ENCODE measurements at regions not wholly inside any gene's neighbourhood (a gene's known extent, or its start where the extent isn't known, plus 50 kb on each side); places are given as distances from the start of the nearest gene placed in this dataset.

- Histone ChIP-seq H3K4me3 (ENCODE audit: extremely low read depth in 1 of 4, insufficient read depth in 2 of 4, low read depth in 3 of 4, low read length in 4 of 4) (no peak overlapping the region), H3K4me1 (replicated peaks in 1 of 4; ENCODE audit: control insufficient read depth in 3 of 4, insufficient read depth in 4 of 4, low read length in 3 of 4) (no peaks in the 10 kb centered on the region), H3K36me3 (ENCODE audit: control insufficient read depth in 2 of 4, insufficient read depth in 4 of 4, low read length in 3 of 4) (no peaks in the 10 kb centered on the region), H2AFZ (ENCODE audit: low read length) (no peak overlapping the region), H2BK15ac (ENCODE audit: low read length) (no peak overlapping the region), H3K4ac (replicated peaks; ENCODE audit: insufficient read length, low read depth, low read length) (no peak overlapping the region), H3K27ac (ENCODE audit: low read depth, low read length) (no peak overlapping the region), H4K91ac (replicated peaks; ENCODE audit: insufficient read length, low read length) (no peak overlapping the region), H2BK20ac (ENCODE audit: low read length) (no peak overlapping the region), H2AK5ac (ENCODE audit: low read depth, low read length) (no peak overlapping the region), H3K27me3 (replicated peaks in 1 of 4; ENCODE audit: control insufficient read depth in 3 of 4, extremely low read depth in 1 of 4, insufficient read depth in 3 of 4, low read length in 3 of 4) (no peaks in the 10 kb centered on the region), H2BK120ac (replicated peaks; ENCODE audit: low read depth, low read length) (no peak overlapping the region), H4K20me1 (replicated peaks in 1 of 2; ENCODE audit: control insufficient read depth in 1 of 2, insufficient read depth in 2 of 2, low read length in 2 of 2) (no peaks in the 10 kb centered on the region), H3K23ac (ENCODE audit: insufficient read length) (no peak overlapping the region), H4K8ac (ENCODE audit: extremely low read depth, insufficient read depth, low read length) (no peak overlapping the region), H4K5ac (ENCODE audit: insufficient read length, low read depth, low read length) (no peak overlapping the region), H3K4me2 (ENCODE audit: insufficient read depth in 1 of 2, low read depth in 2 of 2, low read length in 2 of 2) (no peak overlapping the region), H3K14ac (ENCODE audit: insufficient read length) (no peak overlapping the region), H3K56ac (replicated peaks; ENCODE audit: insufficient read length, low read depth, low read length) (no peak overlapping the region), H2BK5ac (ENCODE audit: low read depth, low read length) (no peak overlapping the region), H3K18ac (ENCODE audit: extremely low read depth, low read length) (no peak overlapping the region), H3K23me2 (ENCODE audit: low read depth, low read length) (no peaks in the 10 kb centered on the region), H2BK12ac (ENCODE audit: low read depth, low read length) (no peak overlapping the region), H3K9me3 (ENCODE audit: insufficient read depth in 2 of 2, low read depth in 1 of 2, low read length in 1 of 2) (no peaks in the 10 kb centered on the region), H3K9ac (replicated peaks in 1 of 4; ENCODE audit: extremely low read depth in 1 of 4, low read depth in 3 of 4, low read length in 3 of 4) (no peak overlapping the region), H3K79me1 (ENCODE audit: low read depth, low read length) (no peaks in the 10 kb centered on the region), H3K79me2 (ENCODE audit: control insufficient read depth in 1 of 2, insufficient read depth in 2 of 2, low read length in 2 of 2) (no peaks in the 10 kb centered on the region)
- CTCF ChIA-PET (ENCODE audit: partially characterized antibody) = interaction anchor here (1.0 to 7.4 kb wide), 6 partner anchors 11 to 492 kb away, joined by 3 to 73 read pairs (median 5); no protein-coding TSS in a partner anchor
- POLR2A ChIA-PET (ENCODE audit: partially characterized antibody) = interaction anchor here (0.8 kb wide), 1 partner anchor 12 kb away, joined by 3 read pairs; no protein-coding TSS in a partner anchor
- DNase-seq (ENCODE audit: low read depth in 1 of 2, low spot score in 2 of 2) = no peak
- FAIRE-seq = no peak
- 86% methylated on average over 6 of the region's 6 CpGs; no CpG with 5 or more reads in 1 of the 2 experiments for WGBS, 2 experiments (ENCODE audit: extremely low coverage in 1 of 2, insufficient coverage in 1 of 2, insufficient read length in 1 of 2, insufficient replicate concordance in 2 of 2, low coverage in 1 of 2, low lambda C conversion rate in 2 of 2, missing lambda C conversion rate in 1 of 2)
- TF ChIP-seq CBX5 (IDR thresholded peaks at IDR 0.05; ENCODE audit: low read depth, low read length) = no peak
- no peak for TF ChIP-seq GABPA (IDR thresholded peaks at IDR 0.05; ENCODE audit: borderline replicate concordance, insufficient read depth, low read length)
- no peak for TF ChIP-seq BACH1 (IDR thresholded peaks at IDR 0.05; ENCODE audit: low read length)
- no peak for TF ChIP-seq SP1 (IDR thresholded peaks at IDR 0.05; ENCODE audit: low read depth, low read length)
- no peak for TF ChIP-seq RXRA (IDR thresholded peaks at IDR 0.05; ENCODE audit: insufficient read depth, low read depth, low read length)
- no peak for TF ChIP-seq EZH2 (IDR thresholded peaks at IDR 0.05; ENCODE audit: low read depth, low read length, severe bottlenecking)
- TF ChIP-seq TAF7 (optimal IDR thresholded peaks at IDR 0.05; ENCODE audit: borderline replicate concordance, low read depth, low read length) = no peak
- TF ChIP-seq MAFK (IDR thresholded peaks at IDR 0.05; ENCODE audit: low read depth, low read length) = no peak
- no peak for TF ChIP-seq CTCF (IDR thresholded peaks at IDR 0.05; ENCODE audit: control extremely low read depth in 1 of 3, insufficient read depth in 1 of 3, low read depth in 1 of 3, low read length in 3 of 3)
- TF ChIP-seq EP300 (IDR thresholded peaks at IDR 0.05; ENCODE audit: borderline replicate concordance in 1 of 2, low read depth in 2 of 2, low read length in 2 of 2) = no peak
- TF ChIP-seq RAD21 (IDR thresholded peaks at IDR 0.05 in 1 of 2, conservative IDR thresholded peaks at IDR 0.05 in 1 of 2; ENCODE audit: low read depth in 2 of 2, low read length in 2 of 2) = no peak
- TF ChIP-seq SP4 (IDR thresholded peaks at IDR 0.05; ENCODE audit: low read length) = no peak
These were observed 127.8 kb upstream of the FMN2 start for GRCh38 chr1:239963856-239964255.

Data from H1 (cell line).